ENCODE measurements at regions not wholly inside any gene's neighbourhood (a gene's known extent, or its start where the extent isn't known, plus 50 kb on each side); places are given as distances from the start of the nearest gene placed in this dataset.
"Not testable (repeated sequence)": the region's sequence is repeated elsewhere in the genome, so short reads cannot be mapped to it uniquely, and the experiment has no call there.

GRCh38 chr12:34406228-34406995 is 384.1 kb downstream of the ALG10 start:
- Mint-ChIP-seq H3K36me3 (ENCODE audit: low read depth) (no peaks in the 10 kb centered on the region), H3K27me3 (ENCODE audit: low read depth) (no peaks in the 10 kb centered on the region), H3K9me3 (peaks cover 36% of the 10 kb centered on the region), H3K4me1 (no peaks in the 10 kb centered on the region), H3K27ac (no peak overlapping the region), H3K4me3 (no peak overlapping the region)
- no peak for TF ChIP-seq CTCF (IDR thresholded peaks at IDR 0.05; ENCODE audit: unreplicated experiment in 3 of 3)

GRCh38 chr12:34406996-34407300 is 384.7 kb downstream of the ALG10 start:
- no peak for TF ChIP-seq CTCF (IDR thresholded peaks at IDR 0.05; ENCODE audit: unreplicated experiment in 3 of 3)
- Mint-ChIP-seq H3K4me1 (no peaks in the 10 kb centered on the region), H3K27ac (no peak overlapping the region), H3K4me3 (no peak overlapping the region), H3K27me3 (ENCODE audit: low read depth) (no peaks in the 10 kb centered on the region), H3K36me3 (ENCODE audit: low read depth) (no peaks in the 10 kb centered on the region), H3K9me3 (peaks cover 41% of the 10 kb centered on the region)

- no peak for TF ChIP-seq CTCF (IDR thresholded peaks at IDR 0.05; ENCODE audit: unreplicated experiment in 3 of 3)
- H3K4me1 Mint-ChIP-seq = no peaks in the 10 kb centered on the region
- H3K27me3 Mint-ChIP-seq (ENCODE audit: low read depth) = no peaks in the 10 kb centered on the region
- H3K9me3 Mint-ChIP-seq = peaks cover 44% of the 10 kb centered on the region
- H3K36me3 Mint-ChIP-seq (ENCODE audit: low read depth) = no peaks in the 10 kb centered on the region
- no peak overlapping the region for H3K4me3 Mint-ChIP-seq
- no peak overlapping the region for H3K27ac Mint-ChIP-seq
These were observed 385.5 kb downstream of the ALG10 start for GRCh38 chr12:34407813-34408212.

- H3K27ac Mint-ChIP-seq; H3K4me3 Mint-ChIP-seq; H3K36me3 Mint-ChIP-seq (ENCODE audit: low read depth); H3K4me1 Mint-ChIP-seq; H3K27me3 Mint-ChIP-seq (ENCODE audit: low read depth): not testable (repeated sequence)
- peaks cover 39% of the 10 kb centered on the region for H3K9me3 Mint-ChIP-seq
These were observed 409.2 kb downstream of the ALG10 start for GRCh38 chr12:34431509-34431908.

All from nephron (organoid).